DND-41 (cell line): ENCODE measurements at regions not wholly inside any gene's neighbourhood (a gene's known extent, or its start where the extent isn't known, plus 50 kb on each side); places are given as distances from the start of the nearest gene placed in this dataset.

Source experiments
- ATAC-seq: fragments of 200-7000 bp; cut with Tn5 transposase; 3 replicates; pipeline ENCODE4 v1.9.1; 2021; ENCODE audit warnings: low read depth; ENCODE audit not compliant: insufficient read depth
- DNase-seq: peaks from one replicate; pipeline ENCODE4 v3.0.0-alpha.2; 2020
- H2AFZ ChIP-seq: 2 replicates; pipeline ENCODE4 v1.6.0; 2012; ENCODE audit warnings: low read depth, low read length
- H3K27ac ChIP-seq: 2 replicates; pipeline ENCODE4 v1.5.1; 2012; ENCODE audit warnings: low read length, inconsistent platforms
- H3K27me3 ChIP-seq: fragments of 200-600 bp; sonication (generic); 2 replicates; pipeline ENCODE4 v1.6.0; 2012; ENCODE audit warnings: low read length, mild to moderate bottlenecking, inconsistent platforms; ENCODE audit not compliant: insufficient read depth, poor library complexity
- H3K36me3 ChIP-seq: 2 replicates; pipeline ENCODE4 v1.5.1; 2012; ENCODE audit warnings: low read length, inconsistent platforms; ENCODE audit not compliant: insufficient read depth
- H3K4me1 ChIP-seq: 2 replicates; pipeline ENCODE4 v1.5.1; 2012; ENCODE audit warnings: mild to moderate bottlenecking, low read length; ENCODE audit not compliant: insufficient read depth
- H3K4me2 ChIP-seq: 2 replicates; pipeline ENCODE4 v1.6.0; 2012; ENCODE audit warnings: mild to moderate bottlenecking, moderate library complexity, low read length, inconsistent platforms; ENCODE audit not compliant: insufficient read depth
- H3K4me3 ChIP-seq, 2 experiments: fragments of 200-600 bp in 1 of 2; shearing (Covaris generic) in 1 of 2; 2 replicates each; pipeline ENCODE4 v1.5.1; 2012 to 2016; ENCODE audit warnings: inconsistent platforms in 2 of 2, low read length in 2 of 2, mild to moderate bottlenecking in 2 of 2, low read depth in 1 of 2, moderate library complexity in 1 of 2
- H3K79me2 ChIP-seq: 2 replicates; pipeline ENCODE4 v1.6.0; 2012; ENCODE audit warnings: low read length, inconsistent platforms; ENCODE audit not compliant: insufficient read depth
- H3K9ac ChIP-seq: 2 replicates; pipeline ENCODE4 v1.6.0; 2012; ENCODE audit warnings: low read depth, mild to moderate bottlenecking, inconsistent platforms, low read length, moderate library complexity
- H3K9me3 ChIP-seq: 2 replicates; pipeline ENCODE4 v1.5.1; 2012; ENCODE audit warnings: low read length, moderate library complexity, mild to moderate bottlenecking, inconsistent platforms; ENCODE audit not compliant: insufficient read depth, severe bottlenecking
- H4K20me1 ChIP-seq: 2 replicates; pipeline ENCODE4 v1.6.0; 2012; ENCODE audit warnings: low read length; ENCODE audit not compliant: insufficient read depth
- CTCF ChIP-seq: IDR thresholded peaks from 2 replicates; pipeline ENCODE4 v1.5.1; 2012; ENCODE audit warnings: borderline replicate concordance, low read length, moderate library complexity, mild to moderate bottlenecking; ENCODE audit not compliant: poor library complexity, severe bottlenecking; ENCODE audit errors: extremely low read depth
- EZH2 ChIP-seq: IDR thresholded peaks from 3 replicates; pipeline ENCODE4 v1.6.1; 2012; ENCODE audit warnings: borderline replicate concordance, low read depth, mild to moderate bottlenecking, moderate library complexity, low read length, inconsistent platforms; ENCODE audit not compliant: severe bottlenecking

- no peak overlapping the region for H3K27ac ChIP-seq
- no peaks in the 10 kb centered on the region for H4K20me1 ChIP-seq
- H3K79me2 ChIP-seq: no peaks in the 10 kb centered on the region
- no peak overlapping the region for H3K4me3 ChIP-seq
- H3K27me3 ChIP-seq: no peaks in the 10 kb centered on the region
- DNase-seq: no peak
- TF ChIP-seq EZH2 (no peak), CTCF (no peak)
- no peaks in the 10 kb centered on the region for H3K9me3 ChIP-seq
- H2AFZ ChIP-seq: no peak overlapping the region
- no peaks in the 10 kb centered on the region for H3K4me1 ChIP-seq
- no peak overlapping the region for H3K4me2 ChIP-seq
- H3K9ac ChIP-seq: no peak overlapping the region
- H3K36me3 ChIP-seq: no peaks in the 10 kb centered on the region
- ATAC-seq: no peak
Measured at GRCh38 chr18:44458777-44459176, 221.9 kb upstream of the SETBP1 start.

- Histone ChIP-seq H3K4me3 (no peak overlapping the region), H3K79me2 (no peaks in the 10 kb centered on the region), H3K9me3 (no peaks in the 10 kb centered on the region), H3K27me3 (no peaks in the 10 kb centered on the region), H3K4me2 (no peak overlapping the region), H3K4me1 (no peaks in the 10 kb centered on the region), H4K20me1 (no peaks in the 10 kb centered on the region), H2AFZ (no peak overlapping the region), H3K27ac (no peak overlapping the region), H3K36me3 (no peaks in the 10 kb centered on the region), H3K9ac (no peak overlapping the region)
- no peak for DNase-seq
- no peak for ATAC-seq
- TF ChIP-seq CTCF: no peak
- no peak for TF ChIP-seq EZH2
Measured at GRCh38 chr18:44464398-44465180, 216.1 kb upstream of the SETBP1 start.

GRCh38 chr18:44465381-44465841, 215.3 kb upstream of the SETBP1 start:
- ATAC-seq (no peak), DNase-seq (no peak)
- no peak overlapping the region for H2AFZ ChIP-seq
- H3K27ac ChIP-seq: no peak overlapping the region
- no peak overlapping the region for H3K4me3 ChIP-seq
- no peaks in the 10 kb centered on the region for H3K36me3 ChIP-seq
- no peak overlapping the region for H3K4me2 ChIP-seq
- H3K4me1 ChIP-seq: no peaks in the 10 kb centered on the region
- no peaks in the 10 kb centered on the region for H4K20me1 ChIP-seq
- TF ChIP-seq EZH2: no peak
- TF ChIP-seq CTCF: no peak
- H3K27me3 ChIP-seq: no peaks in the 10 kb centered on the region
- no peaks in the 10 kb centered on the region for H3K9me3 ChIP-seq
- H3K9ac ChIP-seq: no peak overlapping the region
- H3K79me2 ChIP-seq: no peaks in the 10 kb centered on the region

- Histone ChIP-seq H3K27ac (no peak overlapping the region), H3K36me3 (no peaks in the 10 kb centered on the region), H3K9ac (no peak overlapping the region), H3K4me3 (no peak overlapping the region), H4K20me1 (no peaks in the 10 kb centered on the region), H2AFZ (no peak overlapping the region), H3K9me3 (no peaks in the 10 kb centered on the region), H3K4me1 (no peaks in the 10 kb centered on the region), H3K4me2 (no peak overlapping the region), H3K79me2 (no peaks in the 10 kb centered on the region), H3K27me3 (no peaks in the 10 kb centered on the region)
- DNase-seq (no peak), ATAC-seq (no peak)
- TF ChIP-seq EZH2 (no peak), CTCF (no peak)
Measured at GRCh38 chr18:44466997-44467396, 213.7 kb upstream of the SETBP1 start.
